Uterus (tissue), 2 donors: ENCODE measurements at regions not wholly inside any gene's neighbourhood (a gene's known extent, or its start where the extent isn't known, plus 50 kb on each side); places are given as distances from the start of the nearest gene placed in this dataset.

ENCODE experiments used
- CTCF ChIP-seq, 4 experiments: fragments of 200-600 bp in 2 of 4; fragments of 450-650 bp in 2 of 4; sonication (generic) in 2 of 4; IDR thresholded peaks; one replicate each; pipeline ENCODE4 v1.5.1; 2016 to 2019; ENCODE audit warnings: antibody characterized with exemption in 4 of 4, mild to moderate bottlenecking in 2 of 4, moderate library complexity in 1 of 4
- POLR2A ChIP-seq, 2 donors: fragments of 450-650 bp; IDR thresholded peaks; one replicate each; pipeline ENCODE4 v1.6.1; 2016; ENCODE audit warnings: antibody characterized with exemption in 2 of 2, mild to moderate bottlenecking in 1 of 2, moderate library complexity in 1 of 2

GRCh38 chr12:73623421-73623820 lies 914.2 kb upstream of the ATXN7L3B start:
- no peak for TF ChIP-seq CTCF (IDR thresholded peaks at IDR 0.05)
- no peak for TF ChIP-seq POLR2A (IDR thresholded peaks at IDR 0.05)
